ENCODE measurements at regions not wholly inside any gene's neighbourhood (a gene's known extent, or its start where the extent isn't known, plus 50 kb on each side); places are given as distances from the start of the nearest gene placed in this dataset.

- TF ChIP-seq TCF7L2 (IDR thresholded peaks at IDR 0.05; ENCODE audit: low read depth, low read length), result no peak
- no peak for TF ChIP-seq SIN3A (IDR thresholded peaks at IDR 0.05; ENCODE audit: borderline replicate concordance, insufficient read depth, low read depth, low read length)
- no peak for TF ChIP-seq CTCF (IDR thresholded peaks at IDR 0.05)
- TF ChIP-seq POLR2AphosphoS5 (IDR thresholded peaks at IDR 0.05; ENCODE audit: low read depth, low read length), result no peak
- TF ChIP-seq REST (IDR thresholded peaks at IDR 0.05; ENCODE audit: insufficient read depth in 1 of 2, low read depth in 2 of 2, low read length in 1 of 2), result no peak
- H3K9me3 ChIP-seq (ENCODE audit: control insufficient read depth, insufficient read depth, low read depth, low read length), result no peaks in the 10 kb centered on the region
- CTCF ChIA-PET, result no interaction called here
- BruUV-seq (replicated peaks), result no TSS peak
- DNase-seq (ENCODE audit: low read depth, low spot score), result no peak
- in situ Hi-C loops (cut with HindIII; ENCODE audit: low pct_unique_long_range_greater_than_20kb, low sequenced_read_pairs), result no loop called here
- POLR2A ChIA-PET, result no interaction called here
- no peaks in the 10 kb centered on the region for H3K27me3 ChIP-seq (ENCODE audit: control insufficient read depth, insufficient read depth, low read length)
- H3K36me3 ChIP-seq (ENCODE audit: control insufficient read depth, insufficient read depth, low read length), result no peaks in the 10 kb centered on the region; the same call in 1 of the 2 replicates
- no peaks in the 10 kb centered on the region for H3K4me1 ChIP-seq (ENCODE audit: control insufficient read depth, insufficient read depth, low read length)
- intact Hi-C loops (cut with micrococcal nuclease; ENCODE audit: unreplicated experiment), result no loop called here
- no peak overlapping the region for H3K4me3 ChIP-seq (ENCODE audit: low read depth in 2 of 2, low read length in 2 of 2)
- no peak overlapping the region for H3K27ac ChIP-seq (ENCODE audit: low read length)
- ATAC-seq, result no peak
Measured at GRCh38 chr1:94746635-94747525, 73.3 kb upstream of the SLC44A3 start.

- ChIA-PET CTCF (no interaction called here), POLR2A (no interaction called here)
- Histone ChIP-seq H3K9me3 (ENCODE audit: control insufficient read depth, insufficient read depth, low read depth, low read length) (no peaks in the 10 kb centered on the region), H3K27ac (ENCODE audit: low read length) (no peak overlapping the region), H3K36me3 (ENCODE audit: control insufficient read depth, insufficient read depth, low read length) (no peaks in the 10 kb centered on the region), H3K27me3 (ENCODE audit: control insufficient read depth, insufficient read depth, low read length) (no peaks in the 10 kb centered on the region), H3K4me1 (ENCODE audit: control insufficient read depth, insufficient read depth, low read length) (no peaks in the 10 kb centered on the region), H3K4me3 (ENCODE audit: low read depth in 2 of 2, low read length in 2 of 2) (no peak overlapping the region)
- ATAC-seq (no peak), DNase-seq (ENCODE audit: low read depth, low spot score) (no peak)
- in situ Hi-C loops (cut with HindIII; ENCODE audit: low pct_unique_long_range_greater_than_20kb, low sequenced_read_pairs) (no loop called here), intact Hi-C loops (cut with micrococcal nuclease; ENCODE audit: unreplicated experiment) (no loop called here)
- no TSS peak for BruUV-seq (replicated peaks)
- TF ChIP-seq POLR2AphosphoS5 (IDR thresholded peaks at IDR 0.05; ENCODE audit: low read depth, low read length), result no peak
- TF ChIP-seq SIN3A (IDR thresholded peaks at IDR 0.05; ENCODE audit: borderline replicate concordance, insufficient read depth, low read depth, low read length), result no peak
- no peak for TF ChIP-seq REST (IDR thresholded peaks at IDR 0.05; ENCODE audit: insufficient read depth in 1 of 2, low read depth in 2 of 2, low read length in 1 of 2)
- no peak for TF ChIP-seq TCF7L2 (IDR thresholded peaks at IDR 0.05; ENCODE audit: low read depth, low read length)
- TF ChIP-seq CTCF (IDR thresholded peaks at IDR 0.05), result no peak
Measured at GRCh38 chr1:94745742-94746141, 74.4 kb upstream of the SLC44A3 start.
